Fibroblast of skin of right biceps (primary cell): ENCODE measurements at regions not wholly inside any gene's neighbourhood (a gene's known extent, or its start where the extent isn't known, plus 50 kb on each side); places are given as distances from the start of the nearest gene placed in this dataset.
"Not testable (repeated sequence)": the region's sequence is repeated elsewhere in the genome, so short reads cannot be mapped to it uniquely, and the experiment has no call there.

Source experiments
- DNase-seq: peaks from one replicate; pipeline ENCODE4 v3.0.0-alpha.2; 2013

DNA sequence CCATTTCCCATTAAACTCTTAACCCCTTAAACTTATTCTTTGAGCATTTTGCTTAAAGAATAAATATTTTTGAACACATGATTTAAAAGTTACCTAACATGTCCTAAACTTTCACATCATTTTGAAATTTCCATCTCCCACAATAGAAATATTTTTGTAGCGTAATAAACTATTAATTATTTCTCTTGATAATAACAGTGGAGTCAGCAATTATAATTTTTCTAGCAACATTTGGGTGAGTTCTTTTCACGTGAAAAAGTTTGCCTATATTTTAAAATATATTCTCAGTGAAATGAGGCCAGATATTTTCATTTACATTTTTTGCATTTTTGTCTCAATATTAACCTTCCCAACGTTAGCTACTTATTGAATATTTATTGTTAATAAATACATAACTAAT, 320.4 kb upstream of the CRIM1 start:
- no peak for DNase-seq

DNA sequence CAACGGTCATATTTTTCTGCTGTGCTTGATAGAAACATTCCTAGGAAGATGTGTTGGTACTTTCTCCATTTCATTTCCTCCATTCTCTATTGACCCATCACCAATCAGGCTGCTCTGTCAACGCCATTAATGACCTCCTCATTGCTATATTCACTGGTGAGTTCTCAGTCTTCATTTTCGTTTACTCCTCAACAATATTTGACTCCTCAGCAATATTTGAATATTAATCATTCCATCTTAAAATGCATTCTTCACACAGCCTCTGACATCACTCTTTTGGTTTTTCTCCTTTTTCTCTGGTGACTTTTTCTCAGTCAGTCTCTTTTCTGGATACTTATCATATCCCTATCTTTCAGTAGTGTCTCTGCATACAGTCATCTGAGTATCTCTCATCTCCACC, 323.5 kb upstream of the CRIM1 start:
- no peak for DNase-seq

DNA sequence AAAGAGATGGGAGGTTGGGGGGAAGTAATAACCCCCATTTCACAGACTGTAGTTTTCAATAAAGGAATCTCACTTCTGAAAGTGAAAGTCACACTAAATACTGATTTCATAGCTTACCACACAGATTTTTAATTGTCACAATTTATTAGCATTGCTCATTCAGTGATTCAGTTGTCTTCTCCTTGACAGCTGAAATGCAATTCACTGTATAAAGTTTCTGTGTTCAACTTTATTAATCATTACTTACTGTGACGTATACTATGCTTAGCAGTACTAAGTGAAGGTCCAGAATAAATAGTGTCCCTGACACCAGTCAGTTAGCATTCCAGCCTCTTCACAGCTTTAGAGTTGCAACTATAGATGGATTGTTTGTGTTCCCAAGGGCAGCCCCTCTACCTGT, 324.1 kb upstream of the CRIM1 start:
- DNase-seq: no peak

DNA sequence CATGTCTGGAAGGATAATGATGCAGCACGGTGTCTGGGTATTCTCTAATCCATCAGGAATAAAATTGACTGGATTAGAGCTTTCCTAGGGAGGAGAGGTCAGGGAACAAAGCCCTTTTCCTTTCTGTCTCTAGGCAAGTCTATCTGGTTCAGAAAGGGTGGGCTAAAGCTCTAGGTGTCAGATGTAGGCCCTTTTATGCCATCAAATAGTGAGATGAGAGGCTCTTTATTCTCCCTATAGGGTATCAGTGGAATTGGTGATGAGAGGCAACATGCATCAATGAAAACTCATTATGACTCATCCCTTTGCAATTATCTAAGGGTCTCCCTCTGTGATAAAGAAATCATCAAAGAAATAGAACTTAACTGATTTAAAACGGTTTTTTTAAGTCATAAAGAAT, 328.0 kb upstream of the CRIM1 start:
- no peak for DNase-seq

DNA sequence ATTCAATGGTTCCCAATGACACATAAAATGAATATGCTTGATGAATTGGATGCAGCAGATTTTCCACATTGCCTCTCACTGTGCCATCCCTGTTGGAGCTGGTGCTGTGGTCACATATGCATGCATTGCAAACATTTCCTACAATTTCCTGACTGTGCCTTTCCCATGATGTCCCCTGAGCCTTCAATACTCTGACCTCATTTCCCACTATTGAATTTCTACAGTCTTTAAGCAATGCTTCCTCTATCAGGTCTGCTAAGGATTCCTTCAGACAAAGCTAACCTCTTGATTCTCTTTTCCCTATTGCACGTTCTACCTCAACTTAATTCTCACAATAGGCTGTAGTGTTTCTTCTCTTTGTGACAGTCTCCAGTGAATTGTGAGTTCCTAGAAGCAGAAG, 342.5 kb upstream of the CRIM1 start:
- no peak for DNase-seq

DNA sequence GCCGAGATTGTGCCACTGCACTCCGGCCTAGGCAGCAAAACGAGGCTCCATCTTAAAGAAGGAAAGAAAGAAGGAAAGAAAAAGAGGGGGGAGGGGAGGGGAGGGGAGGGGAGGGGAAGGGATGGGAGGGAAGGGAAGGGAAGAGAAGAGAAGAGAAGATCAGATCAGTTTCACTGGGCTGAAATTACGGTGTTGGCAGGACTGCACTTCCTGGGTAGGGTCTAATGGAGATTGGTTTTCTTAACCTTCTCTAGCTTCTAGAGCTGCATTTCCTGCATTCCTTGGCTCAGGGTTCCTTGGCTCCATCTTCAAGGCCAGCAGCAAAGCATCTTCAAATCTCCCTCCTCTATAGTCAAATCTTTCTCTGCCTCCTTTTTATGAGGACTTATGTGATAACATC, 349.1 kb upstream of the CRIM1 start:
- DNase-seq: no peak

DNA sequence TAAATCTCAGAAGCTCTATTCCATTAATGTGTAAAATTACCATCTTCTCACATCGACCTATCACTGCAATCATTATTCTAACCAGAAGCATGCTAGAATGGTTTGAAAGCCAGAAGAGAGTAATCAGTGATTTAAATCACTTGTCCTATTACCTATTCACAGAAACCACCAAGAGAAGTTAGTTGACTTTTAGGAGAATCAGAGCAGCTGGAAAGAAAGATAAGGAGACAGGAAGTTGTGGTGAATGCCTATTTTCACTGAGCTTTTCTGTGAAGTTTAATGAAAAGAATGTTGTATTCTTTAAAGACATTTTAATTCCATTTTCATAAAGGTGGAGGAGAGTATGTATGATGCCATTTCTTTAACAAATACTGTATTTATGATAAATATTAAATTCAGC, 352.6 kb upstream of the CRIM1 start:
- no peak for DNase-seq

DNA sequence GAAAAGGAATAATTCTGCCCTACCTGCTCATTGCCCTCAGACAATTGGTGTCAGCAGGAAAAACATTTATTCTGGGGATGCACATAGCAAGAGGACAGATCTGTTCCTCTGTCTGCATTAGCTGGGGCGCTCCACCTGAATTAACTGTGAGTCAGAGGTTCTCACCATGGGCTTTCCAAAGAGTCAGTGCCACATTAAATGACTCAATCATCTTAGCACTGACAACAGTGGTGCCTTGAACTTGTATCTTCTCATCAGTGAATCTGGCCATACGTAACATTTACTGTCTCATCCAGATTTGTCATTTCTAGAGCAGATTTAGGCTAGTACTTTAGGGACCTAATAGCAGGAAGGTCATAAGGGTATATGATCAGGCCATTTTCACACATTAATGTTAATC, 358.1 kb upstream of the CRIM1 start:
- DNase-seq: no peak

DNA sequence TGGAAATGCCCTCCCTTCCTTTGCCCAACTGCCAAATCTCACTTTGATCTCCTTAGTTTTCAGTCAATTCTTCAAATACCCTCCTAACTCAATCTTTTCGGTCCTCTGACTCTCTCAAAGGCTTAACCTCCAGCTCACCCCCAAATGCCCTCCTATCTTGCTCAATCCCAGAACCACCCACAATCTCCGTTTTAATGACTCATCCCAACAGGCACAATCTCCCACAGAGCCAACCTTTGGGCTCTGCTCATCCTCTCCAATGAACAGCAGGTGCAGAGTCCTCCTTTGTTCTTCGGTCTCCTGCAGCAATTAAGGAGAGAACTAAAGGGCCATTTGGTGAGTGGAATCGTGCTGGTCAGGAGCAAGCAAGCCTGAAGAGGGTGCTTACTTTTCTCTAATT, 366.1 kb upstream of the CRIM1 start:
- DNase-seq: no peak

DNA sequence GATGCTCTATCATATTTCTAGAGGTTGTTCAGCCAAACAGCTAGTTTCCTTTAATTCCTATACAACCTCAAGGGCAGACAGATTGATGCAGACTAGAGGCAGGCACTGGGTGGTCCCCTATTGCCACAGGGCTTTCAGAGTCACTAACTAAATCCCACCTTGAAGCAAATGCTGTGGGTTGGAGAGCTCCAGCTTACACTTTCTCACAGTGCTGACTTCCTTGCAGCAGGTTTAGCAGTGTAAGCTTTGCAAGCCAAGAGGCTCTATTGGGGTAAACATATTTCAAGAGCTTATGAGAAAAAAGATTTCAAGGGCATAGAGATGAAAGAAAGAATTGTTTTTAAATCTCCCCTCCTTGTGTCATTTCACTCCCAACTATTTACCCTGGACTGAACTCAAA, 366.5 kb upstream of the CRIM1 start:
- no peak for DNase-seq

DNA sequence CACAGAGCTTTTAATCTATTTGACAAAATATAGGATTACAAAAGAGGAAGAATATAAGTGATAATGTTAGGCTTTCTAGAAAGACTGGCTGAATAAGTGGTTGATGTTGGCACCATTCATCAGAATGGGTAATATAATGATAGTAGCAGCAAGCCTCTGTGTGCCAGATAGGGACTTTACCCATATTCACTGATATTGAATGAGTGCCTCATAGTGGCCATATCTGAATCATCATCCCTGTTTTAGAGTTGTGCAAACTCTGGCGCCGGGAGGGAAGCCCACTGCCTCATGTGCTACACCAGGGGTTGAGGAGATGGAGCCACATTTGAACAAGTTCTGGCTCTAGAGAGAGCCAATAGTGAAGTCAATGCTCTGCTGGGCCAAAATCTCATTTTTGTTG, 368.7 kb upstream of the CRIM1 start:
- DNase-seq: no peak

DNA sequence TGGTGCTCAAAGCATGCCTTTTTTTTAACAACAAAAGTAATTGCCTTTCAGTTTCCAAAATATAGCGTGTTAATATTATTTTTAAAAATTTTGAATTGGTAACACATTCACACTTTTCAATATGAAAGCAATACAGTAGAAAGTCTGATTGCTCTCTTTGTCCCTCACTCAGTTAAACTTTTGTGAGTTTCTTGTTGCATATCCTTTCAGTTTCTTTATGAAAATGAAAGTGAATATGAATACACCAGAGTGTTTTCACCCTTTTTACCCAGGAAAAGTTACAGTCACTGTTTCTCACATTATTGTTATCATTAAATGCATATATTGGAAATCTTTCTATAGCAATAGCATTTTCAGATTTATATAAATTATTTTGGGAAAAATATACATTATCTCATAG, 377.4 kb upstream of the CRIM1 start:
- no peak for DNase-seq

DNA sequence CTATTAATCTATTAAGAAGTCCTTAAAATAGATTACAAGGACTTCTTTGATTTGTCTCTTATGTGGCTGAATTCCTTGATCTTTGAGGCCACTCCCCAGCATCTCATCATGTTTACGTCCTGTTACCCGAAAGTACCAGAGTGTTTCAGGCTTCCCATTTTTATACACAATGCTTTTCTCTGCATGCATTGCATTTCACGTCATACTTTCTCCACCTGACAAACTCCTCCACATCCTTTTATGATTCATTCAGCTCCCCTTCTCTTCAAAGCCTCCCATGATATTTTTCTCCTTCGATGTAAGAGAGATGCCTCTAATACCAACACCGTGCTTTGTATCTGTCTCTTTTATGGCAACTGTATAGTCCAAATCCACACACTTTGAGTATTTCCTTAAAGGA, 379.0 kb upstream of the CRIM1 start:
- DNase-seq: no peak

DNA sequence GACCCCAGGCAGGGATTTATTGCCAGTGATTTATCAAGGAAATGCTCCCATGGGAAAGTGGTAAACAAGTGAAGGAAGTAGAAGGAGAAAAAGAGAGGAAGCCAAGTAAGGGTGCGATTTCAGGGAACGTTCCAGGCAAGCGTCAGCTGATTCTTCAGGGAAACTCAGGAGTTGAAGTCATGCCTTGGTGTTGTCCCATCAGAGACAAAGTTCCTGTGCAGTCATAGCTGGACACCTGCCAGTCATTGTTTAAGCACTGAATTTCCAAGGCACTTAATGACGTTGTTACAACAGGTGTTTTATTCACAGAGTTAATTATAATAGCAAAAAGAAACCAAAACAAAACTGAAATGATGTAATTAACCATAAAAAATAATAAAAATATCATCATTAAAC, 381.8 kb upstream of the CRIM1 start:
- no peak for DNase-seq

DNA sequence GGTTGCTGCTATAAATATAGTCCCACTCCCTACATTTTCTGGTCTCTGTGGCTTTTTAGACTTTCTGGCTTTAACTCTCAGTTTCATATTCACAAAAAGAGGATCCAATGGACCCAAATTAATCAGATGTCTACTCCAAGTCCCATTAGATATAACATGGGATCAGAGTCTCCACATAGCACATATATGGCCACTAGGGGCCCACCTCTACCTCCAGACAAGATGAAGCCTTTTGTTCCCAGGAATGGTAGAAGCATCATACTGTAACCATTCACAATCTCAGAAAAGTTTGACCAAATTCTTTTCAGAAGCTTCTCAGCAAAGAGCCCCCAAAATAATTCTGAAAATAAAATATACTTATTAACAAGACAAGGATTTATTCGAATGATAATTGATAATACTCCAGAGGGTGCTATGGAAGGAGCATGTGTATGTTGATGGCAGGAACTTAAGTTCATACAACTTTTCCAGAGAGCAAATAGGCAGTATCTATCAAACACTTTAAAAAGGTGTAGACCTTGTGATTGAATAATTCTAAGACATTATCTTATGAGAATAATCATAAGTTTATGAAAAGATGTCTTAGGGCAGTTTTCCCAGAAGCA, 382.3 kb upstream of the CRIM1 start:
- DNase-seq: peak; percentile 39

DNA sequence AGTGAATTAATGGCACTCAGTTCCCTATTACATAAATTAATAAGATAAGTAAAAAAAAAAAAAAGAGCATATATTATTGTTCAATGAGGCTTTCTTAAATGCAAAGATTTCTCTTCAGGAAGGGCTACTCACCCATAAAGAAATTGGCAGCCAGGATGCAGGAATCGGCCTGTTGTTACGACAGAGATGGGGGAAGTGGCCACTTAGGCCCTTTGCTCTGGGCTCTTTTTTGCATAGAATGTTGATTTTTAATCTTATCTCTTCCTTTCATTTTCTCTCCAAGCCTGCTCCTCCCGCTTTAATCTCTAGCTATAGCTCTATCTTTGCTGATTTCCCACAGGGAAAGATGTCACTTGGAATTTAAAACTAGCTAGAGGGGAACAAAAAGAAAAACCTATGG, 391.8 kb upstream of the CRIM1 start:
- no peak for DNase-seq

DNA sequence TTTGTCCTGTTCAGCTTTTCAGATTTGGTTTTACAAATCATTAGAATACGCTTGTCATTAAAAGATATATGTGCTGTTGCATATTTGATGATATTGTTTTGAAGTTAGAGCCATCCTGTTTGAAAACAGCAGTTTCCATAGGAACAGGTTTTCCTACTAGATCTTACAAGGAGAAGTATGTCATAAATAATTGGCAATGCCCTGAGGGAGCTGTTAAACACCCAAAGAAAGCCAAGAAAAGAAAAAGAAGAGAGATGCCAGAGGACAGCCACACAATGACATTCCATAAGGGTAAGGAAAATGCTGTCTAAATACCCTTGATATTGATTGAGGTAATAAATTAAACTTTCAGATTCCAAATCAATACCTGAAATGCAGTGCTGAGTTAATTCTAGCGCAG, 392.2 kb upstream of the CRIM1 start:
- no peak for DNase-seq

DNA sequence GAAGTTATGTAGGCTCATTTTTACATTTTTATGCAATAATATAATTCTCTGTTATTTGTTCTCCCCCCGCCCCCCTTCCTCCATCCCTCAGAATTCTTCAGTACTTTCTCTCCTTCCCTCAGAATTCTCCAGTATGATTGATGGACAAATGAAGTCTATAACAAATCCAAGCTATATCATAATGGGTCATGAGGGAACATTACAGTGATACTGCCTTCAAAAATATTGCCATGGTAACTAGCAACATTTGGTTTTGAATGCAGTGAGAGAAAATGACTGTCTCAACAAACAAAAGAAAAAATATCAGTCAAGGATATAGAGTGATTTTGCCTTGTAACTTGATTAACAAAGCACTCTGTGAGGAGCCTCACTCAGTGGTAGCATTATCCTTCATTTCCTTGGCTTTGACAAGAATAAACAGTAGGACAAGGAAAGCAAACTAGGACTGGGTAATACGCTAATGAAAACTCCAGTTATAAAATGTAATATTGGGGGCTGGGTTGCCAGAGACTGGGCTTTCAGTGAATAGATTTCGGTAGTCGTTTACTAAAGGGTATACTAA, 392.9 kb upstream of the CRIM1 start:
- DNase-seq: no peak

DNA sequence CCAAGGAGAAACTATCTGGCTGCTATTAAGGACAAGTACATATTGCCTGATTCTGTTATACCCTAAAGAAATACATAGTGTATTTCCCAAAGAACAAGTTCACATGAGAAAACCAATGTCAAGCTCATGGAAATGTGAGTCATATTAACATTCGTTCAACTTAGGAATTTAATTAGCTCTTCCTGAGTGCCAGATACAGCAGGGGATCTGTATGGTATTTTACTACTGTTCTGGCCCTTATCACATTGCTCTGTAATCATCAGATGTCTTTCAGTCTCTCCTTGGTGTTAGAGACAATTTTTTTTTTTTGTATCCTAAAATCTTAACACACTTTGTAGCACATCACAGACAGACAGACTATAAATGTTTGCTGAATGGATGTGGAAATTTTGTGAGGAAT, 395.0 kb upstream of the CRIM1 start:
- no peak for DNase-seq

DNA sequence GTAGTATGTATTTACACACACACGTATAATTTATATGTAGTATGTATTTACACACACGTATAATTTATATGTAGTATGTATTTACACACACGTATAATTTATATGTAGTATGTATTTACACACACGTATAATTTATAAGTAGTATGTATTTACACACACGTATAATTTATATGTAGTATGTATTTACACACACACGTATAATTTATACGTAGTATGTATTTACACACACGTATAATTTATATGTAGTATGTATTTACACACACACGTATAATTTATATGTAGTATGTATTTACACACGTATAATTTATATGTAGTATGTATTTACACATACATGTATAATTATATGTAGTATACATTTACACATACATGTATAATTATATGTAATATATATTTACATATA, 398.5 kb upstream of the CRIM1 start:
- DNase-seq: not testable (repeated sequence)

DNA sequence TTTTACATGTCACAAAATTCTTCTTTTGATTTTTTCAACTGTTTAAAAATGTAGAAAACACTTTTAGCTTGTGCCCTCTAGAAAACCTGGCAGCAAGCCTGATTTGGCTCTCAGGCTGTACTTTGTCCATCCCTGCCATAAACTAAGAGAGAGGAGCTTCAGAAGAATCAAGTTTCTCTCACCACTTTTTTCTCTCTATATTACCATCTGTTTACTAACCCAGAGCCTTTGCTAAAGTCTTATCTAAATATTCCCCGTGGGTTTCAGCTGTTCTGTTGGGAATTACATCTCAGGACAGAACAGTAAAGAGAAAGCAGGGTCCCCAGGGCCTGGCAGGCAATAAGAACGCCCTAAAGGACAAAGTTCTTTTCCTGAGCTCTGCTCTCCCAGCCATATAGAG, 409.1 kb upstream of the CRIM1 start:
- no peak for DNase-seq

DNA sequence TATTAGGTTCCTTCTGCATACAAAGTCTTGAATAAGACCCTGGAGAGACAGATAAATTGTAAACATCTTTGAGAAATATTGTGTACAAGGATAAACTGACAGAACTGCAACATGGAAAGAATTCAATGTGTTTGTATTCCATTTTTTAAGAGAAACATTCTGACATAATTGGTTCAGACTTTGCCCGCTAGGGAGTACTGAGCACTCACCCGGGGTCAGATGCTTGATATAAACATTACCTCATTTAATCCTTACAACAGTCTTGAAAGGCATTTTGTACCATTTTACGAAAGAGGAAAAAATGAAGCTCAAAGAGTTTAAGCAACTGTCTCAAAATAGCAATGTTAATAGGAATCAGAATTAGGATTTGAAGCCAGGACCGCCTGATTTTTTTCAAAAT, 416.7 kb upstream of the CRIM1 start:
- DNase-seq: no peak

DNA sequence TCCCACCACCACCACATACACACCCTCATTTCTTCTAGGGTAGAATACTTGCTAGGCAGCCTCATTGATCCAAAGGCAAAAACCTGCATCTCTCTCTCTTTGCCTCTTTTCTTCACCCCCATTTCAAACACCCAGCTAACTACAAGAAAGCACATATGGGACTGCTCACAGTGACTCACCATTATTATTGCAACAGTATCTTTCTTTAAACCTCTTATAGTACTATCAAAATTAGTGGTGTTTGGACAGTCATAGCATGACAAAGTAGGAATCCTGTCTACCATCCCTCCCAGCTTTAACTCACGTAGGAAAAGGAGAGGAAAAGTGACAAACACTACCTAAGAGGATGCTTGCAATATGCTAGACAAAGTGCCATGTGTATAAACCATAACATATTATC, 422.5 kb upstream of the CRIM1 start:
- DNase-seq: peak; percentile 9

DNA sequence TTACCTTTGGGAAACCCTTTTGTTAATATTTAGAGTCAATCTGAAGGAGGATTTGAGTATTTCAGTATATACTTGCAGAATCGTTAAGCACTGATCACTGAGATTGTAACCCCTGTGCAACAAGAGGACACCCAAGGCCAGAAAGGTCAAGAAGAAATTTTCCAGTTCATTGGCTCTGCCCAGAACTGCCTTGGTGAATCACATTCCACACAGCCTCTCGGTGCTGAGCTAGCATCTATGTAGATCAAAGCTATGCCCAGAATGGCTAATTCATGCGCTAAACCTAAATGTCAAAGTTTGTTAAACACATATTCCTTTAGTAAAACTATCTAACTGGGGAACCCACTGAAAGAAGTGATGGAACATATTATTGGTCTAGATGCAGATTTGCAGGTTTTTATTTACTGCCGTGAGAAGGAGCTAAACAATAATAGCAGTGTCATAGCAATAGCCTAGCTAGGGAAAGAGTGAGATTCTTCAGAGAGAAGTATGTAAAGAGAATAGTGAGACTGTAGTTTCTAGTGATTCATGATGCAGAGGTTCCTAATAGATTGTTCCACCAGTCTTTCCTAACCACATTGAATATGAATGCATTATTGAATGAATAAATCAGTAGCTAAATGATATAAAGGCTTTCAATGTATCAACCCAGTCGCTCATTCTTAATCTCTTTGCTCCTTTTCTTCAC, 423.2 kb upstream of the CRIM1 start:
- DNase-seq: no peak

DNA sequence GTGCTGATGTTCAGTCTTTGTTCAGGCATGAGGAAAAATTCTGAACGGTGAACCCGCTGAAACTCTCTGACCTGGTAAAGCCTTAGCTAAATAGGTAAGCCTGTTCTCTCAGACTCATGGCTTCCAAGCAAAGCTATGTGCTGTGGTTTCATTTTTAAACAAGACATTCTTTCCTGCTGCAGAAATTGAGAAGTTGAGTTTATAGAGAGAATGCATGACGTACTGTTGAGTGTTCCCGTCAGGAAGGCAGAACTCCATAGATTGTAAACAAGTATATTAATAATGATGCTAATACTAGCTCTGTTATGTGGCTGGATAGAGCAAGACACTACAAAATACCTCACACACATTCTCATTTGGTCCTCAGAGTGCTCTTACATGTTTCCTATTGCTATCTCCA, 424.0 kb upstream of the CRIM1 start:
- no peak for DNase-seq
